Keratinocyte (primary cell): ENCODE measurements at regions not wholly inside any gene's neighbourhood (a gene's known extent, or its start where the extent isn't known, plus 50 kb on each side); places are given as distances from the start of the nearest gene placed in this dataset.

Experiments used
- DNase-seq: peaks from one replicate; pipeline ENCODE4 v3.0.0-alpha.2; 2011; ENCODE audit warnings: low read depth, missing footprints, low spot score
- FAIRE-seq: peaks from 2 replicates; lab custom pipeline; 2011; peaks lifted over from hg19 to GRCh38; lab: Jason Lieb, UNC
- H2AFZ ChIP-seq: 2 replicates; pipeline ENCODE4 v1.6.0; 2012; ENCODE audit warnings: low read length, control low read depth, inconsistent platforms; ENCODE audit not compliant: control insufficient read depth
- H3K27ac ChIP-seq: 2 replicates; pipeline ENCODE4 v1.5.1; 2011; ENCODE audit warnings: low read length; ENCODE audit not compliant: control insufficient read depth, insufficient read depth
- H3K27me3 ChIP-seq: 3 replicates; pipeline ENCODE4 v1.6.0; 2011; ENCODE audit warnings: low read length; ENCODE audit not compliant: control insufficient read depth, insufficient read depth; ENCODE audit errors: extremely low read depth
- H3K36me3 ChIP-seq, 2 experiments: 2 replicates in 1 of 2; 3 replicates in 1 of 2; pipeline ENCODE4 v1.5.1; 2011; ENCODE audit warnings: low read length in 2 of 2, mild to moderate bottlenecking in 1 of 2; ENCODE audit not compliant: control insufficient read depth in 2 of 2, insufficient read depth in 2 of 2; ENCODE audit errors: extremely low read depth in 1 of 2
- H3K4me1 ChIP-seq: 3 replicates; pipeline ENCODE4 v1.5.1; 2011; ENCODE audit warnings: low read length; ENCODE audit not compliant: control insufficient read depth, insufficient read depth; ENCODE audit errors: extremely low read depth
- H3K4me2 ChIP-seq: 3 replicates; pipeline ENCODE4 v1.6.0; 2011; ENCODE audit warnings: low read depth, low read length; ENCODE audit not compliant: control insufficient read depth, insufficient read depth; ENCODE audit errors: extremely low read depth
- H3K4me3 ChIP-seq, 3 experiments: fragments of 200-600 bp in 1 of 3; sonication (generic) in 1 of 3; 2 replicates in 2 of 3; 3 replicates in 1 of 3; pipeline ENCODE4 v1.5.1; 2011 to 2016; ENCODE audit warnings: low read length in 3 of 3, mild to moderate bottlenecking in 3 of 3, control low read depth in 2 of 3, inconsistent platforms in 1 of 3, low read depth in 1 of 3, mixed read lengths in 1 of 3, mixed run types in 1 of 3, moderate library complexity in 1 of 3; ENCODE audit not compliant: control insufficient read depth in 2 of 3, insufficient read depth in 2 of 3; ENCODE audit errors: extremely low read depth in 1 of 3
- H3K79me2 ChIP-seq: 2 replicates; pipeline ENCODE4 v1.6.0; 2012; ENCODE audit warnings: low read length; ENCODE audit not compliant: control insufficient read depth, insufficient read depth
- H3K9ac ChIP-seq: 3 replicates; pipeline ENCODE4 v1.6.0; 2011; ENCODE audit warnings: low read length; ENCODE audit not compliant: control insufficient read depth, insufficient read depth; ENCODE audit errors: extremely low read depth
- H3K9me1 ChIP-seq: 3 replicates; pipeline ENCODE4 v1.6.0; 2011; ENCODE audit warnings: low read length; ENCODE audit not compliant: control insufficient read depth, insufficient read depth; ENCODE audit errors: extremely low read depth
- H3K9me3 ChIP-seq: 2 replicates; pipeline ENCODE4 v1.5.1; 2012; ENCODE audit warnings: low read depth, low read length; ENCODE audit not compliant: control insufficient read depth
- H4K20me1 ChIP-seq: 3 replicates; pipeline ENCODE4 v1.6.0; 2011; ENCODE audit warnings: low read length; ENCODE audit not compliant: control insufficient read depth, insufficient read depth; ENCODE audit errors: extremely low read depth
- CTCF ChIP-seq, 3 experiments: IDR thresholded peaks in 1 of 3; conservative IDR thresholded peaks in 1 of 3; optimal IDR thresholded peaks in 1 of 3; 2 replicates in 2 of 3; 3 replicates in 1 of 3; pipeline versions ENCODE3 to v1.5.1; 2011; ENCODE audit warnings: low read length in 3 of 3, mild to moderate bottlenecking in 3 of 3, moderate library complexity in 2 of 3, control low read depth in 1 of 3, inconsistent platforms in 1 of 3; ENCODE audit not compliant: insufficient read depth in 2 of 3; ENCODE audit errors: extremely low read depth in 1 of 3
- EZH2 ChIP-seq: IDR thresholded peaks from one replicate; pipeline ENCODE4 v1.6.1; 2012; ENCODE audit warnings: inconsistent platforms, mild to moderate bottlenecking, low read length, moderate library complexity
- dilution Hi-C: fragments of 300-500 bp; cut with MboI; formaldehyde crosslinking; loops from one replicate; pipeline ENCODE4 v1.7.0; 2020; ENCODE audit warnings: low sequenced_read_pairs; ENCODE audit not compliant: extremely low pct_ligation_motif_present

GRCh38 chr12:115517913-115518312 lies 759.6 kb downstream of the MED13L start:
- H3K36me3 ChIP-seq: no peaks in the 10 kb centered on the region
- H3K9me3 ChIP-seq: no peaks in the 10 kb centered on the region
- no peak for FAIRE-seq
- dilution Hi-C loops: no loop called here
- H3K4me1 ChIP-seq: no peaks in the 10 kb centered on the region
- no peak overlapping the region for H3K9ac ChIP-seq
- H3K4me3 ChIP-seq: no peak overlapping the region
- no peak for DNase-seq
- no peaks in the 10 kb centered on the region for H4K20me1 ChIP-seq
- no peak overlapping the region for H3K4me2 ChIP-seq
- no peaks in the 10 kb centered on the region for H3K9me1 ChIP-seq
- H3K79me2 ChIP-seq: no peaks in the 10 kb centered on the region
- H2AFZ ChIP-seq: no peak overlapping the region
- no peak for TF ChIP-seq EZH2
- TF ChIP-seq CTCF (optimal IDR thresholded peaks at IDR 0.05 in 1 of 3, IDR thresholded peaks at IDR 0.05 in 1 of 3, conservative IDR thresholded peaks at IDR 0.05 in 1 of 3; ENCODE audit: extremely low read depth in 1 of 3, insufficient read depth in 2 of 3, low read length in 3 of 3): no peak
- no peaks in the 10 kb centered on the region for H3K27me3 ChIP-seq
- no peak overlapping the region for H3K27ac ChIP-seq

GRCh38 chr12:115511986-115512711 lies 765.3 kb downstream of the MED13L start:
- no peak overlapping the region for H2AFZ ChIP-seq
- no peak for FAIRE-seq
- H3K4me3 ChIP-seq: no peak overlapping the region
- H3K4me1 ChIP-seq: no peaks in the 10 kb centered on the region
- no peaks in the 10 kb centered on the region for H3K9me3 ChIP-seq
- H3K9ac ChIP-seq: no peak overlapping the region
- H3K9me1 ChIP-seq: no peaks in the 10 kb centered on the region
- H3K27me3 ChIP-seq: no peaks in the 10 kb centered on the region
- no peaks in the 10 kb centered on the region for H3K79me2 ChIP-seq
- H3K27ac ChIP-seq: no peak overlapping the region
- TF ChIP-seq EZH2 (no peak), CTCF (optimal IDR thresholded peaks at IDR 0.05 in 1 of 3, IDR thresholded peaks at IDR 0.05 in 1 of 3, conservative IDR thresholded peaks at IDR 0.05 in 1 of 3; ENCODE audit: extremely low read depth in 1 of 3, insufficient read depth in 2 of 3, low read length in 3 of 3) (no peak)
- H3K36me3 ChIP-seq: no peaks in the 10 kb centered on the region
- H3K4me2 ChIP-seq: no peak overlapping the region
- no peaks in the 10 kb centered on the region for H4K20me1 ChIP-seq
- no peak for DNase-seq
- dilution Hi-C loops: no loop called here
